HEK293 (cell line): ENCODE measurements at regions not wholly inside any gene's neighbourhood (a gene's known extent, or its start where the extent isn't known, plus 50 kb on each side); places are given as distances from the start of the nearest gene placed in this dataset.

Experiments used
- CTCF ChIA-PET: fragments of 350-600 bp; formaldehyde crosslinking; extraction: SDS; loops from one replicate; lab custom pipeline; 2021; ENCODE audit warnings: antibody characterized with exemption; lab: Yijun Ruan, JAX
- POLR2A ChIA-PET: fragments of 300-600 bp; formaldehyde crosslinking; extraction: SDS; loops from one replicate; lab custom pipeline; 2020; ENCODE audit warnings: antibody characterized with exemption, inconsistent platforms; lab: Yijun Ruan, JAX
- H3K27ac ChIP-seq: fragments of 200-500 bp; sonication (Bioruptor generic); 2 replicates; pipeline ENCODE4 v1.5.1; 2014; ENCODE audit warnings: low read depth, low read length, control low read depth, inconsistent platforms; ENCODE audit errors: extremely low read depth
- H3K36me3 ChIP-seq, 2 experiments: fragments of 200-500 bp in 1 of 2; sonication (Bioruptor generic) in 1 of 2; 1 replicate in 1 of 2; 2 replicates in 1 of 2; pipeline ENCODE4 v1.5.1; 2014 to 2017; ENCODE audit warnings: inconsistent platforms in 2 of 2, low read length in 2 of 2; ENCODE audit not compliant: control insufficient read depth in 2 of 2, insufficient read depth in 1 of 2
- H3K4me1 ChIP-seq: fragments of 200-500 bp; sonication (Bioruptor generic); 2 replicates; pipeline ENCODE4 v1.5.1; 2014; ENCODE audit warnings: mild to moderate bottlenecking, low read length, inconsistent platforms; ENCODE audit not compliant: control insufficient read depth, insufficient read depth
- H3K4me3 ChIP-seq: 2 replicates; pipeline ENCODE4 v1.5.1; 2011; ENCODE audit warnings: low read depth, mild to moderate bottlenecking, control low read depth, low read length, moderate library complexity
- H3K9me3 ChIP-seq: fragments of 200-500 bp; sonication (Bioruptor generic); 2 replicates; pipeline ENCODE4 v1.5.1; 2014; ENCODE audit warnings: low read depth, low read length, inconsistent platforms; ENCODE audit not compliant: control insufficient read depth, insufficient read depth
- IKZF3 ChIP-seq: fragments of 450-650 bp; IDR thresholded peaks from 2 replicates; pipeline ENCODE4 v1.5.0; 2018; ENCODE audit warnings: missing biosample characterization, mild to moderate bottlenecking, missing genetic modification characterization, moderate library complexity
- OVOL3 ChIP-seq: fragments of 450-650 bp; formaldehyde crosslinking; IDR thresholded peaks from 2 replicates; pipeline ENCODE4 v1.5.1; 2016; ENCODE audit warnings: missing biosample characterization, missing genetic modification characterization
- ZBTB1 ChIP-seq: fragments of 450-650 bp; formaldehyde crosslinking; IDR thresholded peaks from 2 replicates; pipeline ENCODE4 v1.5.1; 2016; ENCODE audit warnings: missing biosample characterization, missing genetic modification characterization
- ZBTB8A ChIP-seq: fragments of 450-650 bp; formaldehyde crosslinking; IDR thresholded peaks from 2 replicates; pipeline ENCODE4 v1.5.1; 2016; ENCODE audit warnings: missing biosample characterization, missing genetic modification characterization
- ZEB2 ChIP-seq: fragments of 450-650 bp; formaldehyde crosslinking; IDR thresholded peaks from 2 replicates; pipeline ENCODE4 v1.5.1; 2016; ENCODE audit warnings: missing biosample characterization, missing genetic modification characterization
- ZFP37 ChIP-seq: fragments of 450-650 bp; formaldehyde crosslinking; IDR thresholded peaks from 2 replicates; pipeline ENCODE4 v1.5.1; 2016; ENCODE audit warnings: missing biosample characterization, missing genetic modification characterization
- ZNF211 ChIP-seq: fragments of 450-650 bp; formaldehyde crosslinking; IDR thresholded peaks from 2 replicates; pipeline ENCODE4 v1.5.1; 2016; ENCODE audit warnings: low read depth, missing biosample characterization, missing genetic modification characterization
- ZNF426 ChIP-seq: fragments of 450-650 bp; formaldehyde crosslinking; IDR thresholded peaks from 2 replicates; pipeline ENCODE4 v1.5.1; 2017; ENCODE audit warnings: missing biosample characterization, missing genetic modification characterization, mild to moderate bottlenecking, inconsistent platforms, moderate library complexity
- ZNF510 ChIP-seq: fragments of 450-650 bp; formaldehyde crosslinking; IDR thresholded peaks from 2 replicates; pipeline ENCODE4 v1.5.1; 2018; ENCODE audit warnings: mild to moderate bottlenecking, missing genetic modification characterization, missing biosample characterization; ENCODE audit not compliant: insufficient replicate concordance
- ZNF544 ChIP-seq: fragments of 450-650 bp; formaldehyde crosslinking; IDR thresholded peaks from 2 replicates; pipeline ENCODE4 v1.5.0; 2017; ENCODE audit warnings: missing biosample characterization, missing genetic modification characterization
- ZNF558 ChIP-seq: fragments of 450-650 bp; formaldehyde crosslinking; IDR thresholded peaks from 2 replicates; pipeline ENCODE4 v1.5.1; 2016; ENCODE audit warnings: missing biosample characterization, missing genetic modification characterization
- ZNF571 ChIP-seq: fragments of 450-650 bp; formaldehyde crosslinking; IDR thresholded peaks from 2 replicates; pipeline ENCODE4 v1.5.0; 2017; ENCODE audit warnings: missing biosample characterization, missing genetic modification characterization
- ZNF623 ChIP-seq: fragments of 450-650 bp; formaldehyde crosslinking; IDR thresholded peaks from 2 replicates; pipeline ENCODE4 v1.5.1; 2016; ENCODE audit warnings: missing biosample characterization, missing genetic modification characterization
- ZNF654 ChIP-seq: fragments of 450-650 bp; formaldehyde crosslinking; IDR thresholded peaks from 2 replicates; pipeline ENCODE4 v1.5.1; 2016; ENCODE audit warnings: low read depth, missing biosample characterization, missing genetic modification characterization
- TF ChIP-seq, protein P1 (sequence below): fragments of 450-650 bp; formaldehyde crosslinking; conservative IDR thresholded peaks from 2 replicates; pipeline ENCODE4 v1.5.1; 2016; ENCODE audit warnings: low read depth, missing biosample characterization, missing genetic modification characterization
- TF ChIP-seq, protein P2 (sequence below): fragments of 450-650 bp; formaldehyde crosslinking; optimal IDR thresholded peaks from 2 replicates; pipeline ENCODE3; 2016; ENCODE audit warnings: missing biosample characterization, mild to moderate bottlenecking, missing genetic modification characterization
- TF ChIP-seq, protein P3 (sequence below): fragments of 450-650 bp; formaldehyde crosslinking; IDR thresholded peaks from 2 replicates; pipeline ENCODE4 v1.5.1; 2016; ENCODE audit warnings: missing biosample characterization, missing genetic modification characterization
- TF ChIP-seq, protein P4 (sequence below): fragments of 450-650 bp; formaldehyde crosslinking; IDR thresholded peaks from 2 replicates; pipeline ENCODE4 v1.5.1; 2016; ENCODE audit warnings: missing biosample characterization, missing genetic modification characterization

DNA sequence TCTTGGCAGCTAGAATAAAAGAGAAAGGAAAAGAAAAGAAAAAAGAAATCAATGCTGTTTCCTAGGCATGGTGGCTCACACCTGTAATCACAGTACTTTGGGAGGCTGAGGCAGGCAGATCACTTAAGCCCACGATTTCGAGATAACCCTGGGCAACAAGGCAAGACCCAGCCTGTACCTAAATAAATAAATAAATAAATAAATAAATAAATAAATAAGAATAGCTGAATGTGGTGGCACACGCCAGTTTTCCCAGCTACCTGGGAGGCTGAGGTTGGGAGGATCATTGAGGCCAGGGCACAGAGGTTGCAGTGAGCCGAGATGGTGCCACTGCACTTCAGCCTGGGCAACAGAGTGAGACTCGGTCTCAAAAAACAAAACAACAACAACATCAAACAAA is 705.0 kb upstream of the SEMA3D start (continued):
- peak; percentile 41; the same call in 1 of the 2 replicates for TF ChIP-seq ZBTB8A
- TF ChIP-seq, protein P1, sequence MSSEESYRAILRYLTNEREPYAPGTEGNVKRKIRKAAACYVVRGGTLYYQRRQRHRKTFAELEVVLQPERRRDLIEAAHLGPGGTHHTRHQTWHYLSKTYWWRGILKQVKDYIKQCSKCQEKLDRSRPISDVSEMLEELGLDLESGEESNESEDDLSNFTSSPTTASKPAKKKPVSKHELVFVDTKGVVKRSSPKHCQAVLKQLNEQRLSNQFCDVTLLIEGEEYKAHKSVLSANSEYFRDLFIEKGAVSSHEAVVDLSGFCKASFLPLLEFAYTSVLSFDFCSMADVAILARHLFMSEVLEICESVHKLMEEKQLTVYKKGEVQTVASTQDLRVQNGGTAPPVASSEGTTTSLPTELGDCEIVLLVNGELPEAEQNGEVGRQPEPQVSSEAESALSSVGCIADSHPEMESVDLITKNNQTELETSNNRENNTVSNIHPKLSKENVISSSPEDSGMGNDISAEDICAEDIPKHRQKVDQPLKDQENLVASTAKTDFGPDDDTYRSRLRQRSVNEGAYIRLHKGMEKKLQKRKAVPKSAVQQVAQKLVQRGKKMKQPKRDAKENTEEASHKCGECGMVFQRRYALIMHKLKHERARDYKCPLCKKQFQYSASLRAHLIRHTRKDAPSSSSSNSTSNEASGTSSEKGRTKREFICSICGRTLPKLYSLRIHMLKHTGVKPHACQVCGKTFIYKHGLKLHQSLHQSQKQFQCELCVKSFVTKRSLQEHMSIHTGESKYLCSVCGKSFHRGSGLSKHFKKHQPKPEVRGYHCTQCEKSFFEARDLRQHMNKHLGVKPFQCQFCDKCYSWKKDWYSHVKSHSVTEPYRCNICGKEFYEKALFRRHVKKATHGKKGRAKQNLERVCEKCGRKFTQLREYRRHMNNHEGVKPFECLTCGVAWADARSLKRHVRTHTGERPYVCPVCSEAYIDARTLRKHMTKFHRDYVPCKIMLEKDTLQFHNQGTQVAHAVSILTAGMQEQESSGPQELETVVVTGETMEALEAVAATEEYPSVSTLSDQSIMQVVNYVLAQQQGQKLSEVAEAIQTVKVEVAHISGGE: peak; percentile 51
- TF ChIP-seq ZNF623 (tag by site-specific recombination): peak; percentile 50
- peak; percentile 57 for TF ChIP-seq ZNF426 (tag by site-specific recombination)
- TF ChIP-seq ZNF510 (tag by site-specific recombination): peak; percentile 24

DNA sequence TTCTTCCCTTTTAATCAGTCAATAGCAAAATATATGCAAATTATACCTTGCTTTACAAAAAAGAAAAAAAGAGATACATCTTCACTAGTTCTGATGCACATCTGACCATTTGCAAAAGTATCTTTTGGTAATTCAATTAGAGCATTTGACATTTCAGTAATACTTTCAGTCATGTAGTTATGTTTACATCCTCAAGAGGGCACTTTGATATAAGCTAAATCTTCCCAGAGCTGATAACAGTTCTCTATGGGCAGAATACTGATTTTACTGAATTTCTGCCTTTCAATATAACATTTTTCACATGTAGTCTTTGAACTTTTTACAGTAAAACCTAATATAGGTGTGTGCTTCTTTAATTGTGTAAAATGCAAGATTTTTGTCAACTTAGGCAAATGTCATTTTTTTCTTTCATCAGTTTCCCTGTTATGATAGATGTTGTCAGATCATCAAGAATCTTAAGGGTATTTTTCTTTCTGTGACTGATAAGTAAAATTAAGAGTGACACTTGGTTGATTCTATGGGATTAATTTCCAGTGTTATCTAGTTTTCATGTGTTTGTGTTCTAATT is 703.5 kb upstream of the SEMA3D start:
- ChIA-PET POLR2A (no interaction called here), CTCF (interaction anchor here (1.5 to 3.4 kb wide), 3 partner anchors 577 to 1025 kb away, joined by 3 to 34 read pairs (median 4); no protein-coding TSS in a partner anchor)

DNA sequence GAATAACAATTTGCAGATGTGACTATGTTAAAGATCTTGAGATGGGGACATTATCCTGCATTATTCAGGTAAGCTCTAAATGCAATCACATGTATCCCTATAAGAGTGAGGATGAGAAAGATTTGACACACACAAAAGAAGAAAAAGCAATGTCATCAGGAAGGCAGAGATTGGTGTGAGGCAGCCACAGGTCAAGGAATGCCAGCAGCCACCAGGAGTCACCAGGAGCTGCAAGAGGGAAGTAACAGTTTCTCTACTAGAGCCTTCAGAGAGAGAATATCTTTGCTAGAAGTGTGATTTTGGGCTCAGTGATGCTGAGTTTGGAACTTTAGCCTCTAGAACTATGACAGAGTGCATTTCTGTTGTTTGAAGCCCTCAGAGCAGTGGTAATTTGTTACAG is 700.3 kb upstream of the SEMA3D start:
- CTCF ChIA-PET: interaction anchor here (0.6 kb wide), 1 partner anchor 8 kb away, joined by 3 read pairs; no protein-coding TSS in a partner anchor
- POLR2A ChIA-PET: no interaction called here

More for the DNA sequence above, 703.5 kb upstream of the SEMA3D start:
- no peaks in the 10 kb centered on the region for H3K36me3 ChIP-seq
- no peak overlapping the region for H3K4me3 ChIP-seq
- no peak for TF ChIP-seq ZNF558 (tag by site-specific recombination)
- peak; percentile 58 for TF ChIP-seq ZNF654
- TF ChIP-seq, all 188 proteins: peak for 1
- H3K27ac ChIP-seq: no peak overlapping the region
- no peaks in the 10 kb centered on the region for H3K9me3 ChIP-seq
- H3K4me1 ChIP-seq: no peaks in the 10 kb centered on the region

More for the DNA sequence above, 700.3 kb upstream of the SEMA3D start:
- Histone ChIP-seq H3K4me3 (no peak overlapping the region), H3K4me1 (no peaks in the 10 kb centered on the region), H3K36me3 (no peaks in the 10 kb centered on the region), H3K27ac (no peak overlapping the region), H3K9me3 (no peaks in the 10 kb centered on the region)
- TF ChIP-seq, protein P2, sequence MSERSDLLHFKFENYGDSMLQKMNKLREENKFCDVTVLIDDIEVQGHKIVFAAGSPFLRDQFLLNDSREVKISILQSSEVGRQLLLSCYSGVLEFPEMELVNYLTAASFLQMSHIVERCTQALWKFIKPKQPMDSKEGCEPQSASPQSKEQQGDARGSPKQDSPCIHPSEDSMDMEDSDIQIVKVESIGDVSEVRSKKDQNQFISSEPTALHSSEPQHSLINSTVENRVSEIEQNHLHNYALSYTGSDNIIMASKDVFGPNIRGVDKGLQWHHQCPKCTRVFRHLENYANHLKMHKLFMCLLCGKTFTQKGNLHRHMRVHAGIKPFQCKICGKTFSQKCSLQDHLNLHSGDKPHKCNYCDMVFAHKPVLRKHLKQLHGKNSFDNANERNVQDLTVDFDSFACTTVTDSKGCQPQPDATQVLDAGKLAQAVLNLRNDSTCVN (tag by site-specific recombination): no peak
- TF ChIP-seq ZNF544 (no peak), ZNF211 (tag by site-specific recombination) (no peak), ZBTB1 (tag by site-specific recombination) (no peak), OVOL3 (tag by site-specific recombination) (no peak), ZNF571 (no peak), IKZF3 (tag by site-specific recombination) (no peak), ZEB2 (tag by site-specific recombination) (no peak), ZFP37 (tag by site-specific recombination) (no peak)
- TF ChIP-seq, protein P3, sequence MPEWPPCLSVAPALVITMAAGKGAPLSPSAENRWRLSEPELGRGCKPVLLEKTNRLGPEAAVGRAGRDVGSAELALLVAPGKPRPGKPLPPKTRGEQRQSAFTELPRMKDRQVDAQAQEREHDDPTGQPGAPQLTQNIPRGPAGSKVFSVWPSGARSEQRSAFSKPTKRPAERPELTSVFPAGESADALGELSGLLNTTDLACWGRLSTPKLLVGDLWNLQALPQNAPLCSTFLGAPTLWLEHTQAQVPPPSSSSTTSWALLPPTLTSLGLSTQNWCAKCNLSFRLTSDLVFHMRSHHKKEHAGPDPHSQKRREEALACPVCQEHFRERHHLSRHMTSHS: no peak
- TF ChIP-seq, protein P4, sequence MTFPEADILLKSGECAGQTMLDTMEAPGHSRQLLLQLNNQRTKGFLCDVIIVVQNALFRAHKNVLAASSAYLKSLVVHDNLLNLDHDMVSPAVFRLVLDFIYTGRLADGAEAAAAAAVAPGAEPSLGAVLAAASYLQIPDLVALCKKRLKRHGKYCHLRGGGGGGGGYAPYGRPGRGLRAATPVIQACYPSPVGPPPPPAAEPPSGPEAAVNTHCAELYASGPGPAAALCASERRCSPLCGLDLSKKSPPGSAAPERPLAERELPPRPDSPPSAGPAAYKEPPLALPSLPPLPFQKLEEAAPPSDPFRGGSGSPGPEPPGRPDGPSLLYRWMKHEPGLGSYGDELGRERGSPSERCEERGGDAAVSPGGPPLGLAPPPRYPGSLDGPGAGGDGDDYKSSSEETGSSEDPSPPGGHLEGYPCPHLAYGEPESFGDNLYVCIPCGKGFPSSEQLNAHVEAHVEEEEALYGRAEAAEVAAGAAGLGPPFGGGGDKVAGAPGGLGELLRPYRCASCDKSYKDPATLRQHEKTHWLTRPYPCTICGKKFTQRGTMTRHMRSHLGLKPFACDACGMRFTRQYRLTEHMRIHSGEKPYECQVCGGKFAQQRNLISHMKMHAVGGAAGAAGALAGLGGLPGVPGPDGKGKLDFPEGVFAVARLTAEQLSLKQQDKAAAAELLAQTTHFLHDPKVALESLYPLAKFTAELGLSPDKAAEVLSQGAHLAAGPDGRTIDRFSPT: no peak
